Activated CD8-positive, alpha-beta memory T cell treated with anti-CD3 and anti-CD28 coated beads, Interleukin-2, amount 50 U/mL, for 1 hour (primary cell): ENCODE measurements at regions not wholly inside any gene's neighbourhood (a gene's known extent, or its start where the extent isn't known, plus 50 kb on each side); places are given as distances from the start of the nearest gene placed in this dataset.

Source experiments
- DNase-seq: peaks from one replicate; pipeline ENCODE4 v3.0.0-alpha.2; 2020; ENCODE audit errors: extremely low read depth

DNA sequence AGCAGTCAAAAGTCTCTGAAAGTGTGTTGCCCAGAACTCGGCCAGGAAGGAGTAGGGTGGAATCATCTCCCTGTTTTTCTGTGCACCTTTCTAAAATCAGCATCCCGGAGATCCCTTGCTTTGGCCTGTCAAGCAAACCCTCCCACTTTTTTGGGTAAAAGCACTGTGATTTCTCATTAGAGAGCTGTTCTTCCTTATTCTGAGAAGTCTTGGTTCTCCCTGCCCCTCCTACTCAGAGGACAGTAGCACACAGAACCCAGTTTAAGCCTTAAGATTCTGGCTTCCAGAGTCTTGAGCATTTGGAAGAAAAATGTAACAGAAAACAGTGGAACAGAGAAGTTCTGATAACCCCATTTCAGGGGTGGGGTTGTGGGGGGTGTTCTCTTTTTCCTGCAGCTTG lies 52.6 kb upstream of the KATNAL1 start:
- DNase-seq, result no peak

DNA sequence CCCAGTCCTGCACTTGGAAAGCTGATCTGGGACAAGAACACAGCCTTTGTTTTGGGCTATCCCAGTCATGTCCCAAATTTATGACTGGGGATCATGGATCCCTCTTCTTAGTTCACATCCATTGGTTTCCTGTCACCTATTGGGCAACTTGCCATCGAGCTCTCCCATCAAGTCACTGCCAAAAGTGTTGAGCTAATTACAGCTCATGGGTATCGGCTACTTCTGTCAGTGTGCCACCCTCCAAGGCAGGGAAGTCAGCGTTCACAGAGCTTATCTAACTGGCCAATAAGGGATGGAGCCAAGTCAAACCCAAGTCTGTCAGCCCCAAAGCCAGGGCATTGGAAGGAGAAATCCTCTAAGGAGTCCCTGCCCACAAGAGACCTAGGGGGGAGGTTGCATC lies 53.2 kb upstream of the KATNAL1 start:
- DNase-seq, result no peak

DNA sequence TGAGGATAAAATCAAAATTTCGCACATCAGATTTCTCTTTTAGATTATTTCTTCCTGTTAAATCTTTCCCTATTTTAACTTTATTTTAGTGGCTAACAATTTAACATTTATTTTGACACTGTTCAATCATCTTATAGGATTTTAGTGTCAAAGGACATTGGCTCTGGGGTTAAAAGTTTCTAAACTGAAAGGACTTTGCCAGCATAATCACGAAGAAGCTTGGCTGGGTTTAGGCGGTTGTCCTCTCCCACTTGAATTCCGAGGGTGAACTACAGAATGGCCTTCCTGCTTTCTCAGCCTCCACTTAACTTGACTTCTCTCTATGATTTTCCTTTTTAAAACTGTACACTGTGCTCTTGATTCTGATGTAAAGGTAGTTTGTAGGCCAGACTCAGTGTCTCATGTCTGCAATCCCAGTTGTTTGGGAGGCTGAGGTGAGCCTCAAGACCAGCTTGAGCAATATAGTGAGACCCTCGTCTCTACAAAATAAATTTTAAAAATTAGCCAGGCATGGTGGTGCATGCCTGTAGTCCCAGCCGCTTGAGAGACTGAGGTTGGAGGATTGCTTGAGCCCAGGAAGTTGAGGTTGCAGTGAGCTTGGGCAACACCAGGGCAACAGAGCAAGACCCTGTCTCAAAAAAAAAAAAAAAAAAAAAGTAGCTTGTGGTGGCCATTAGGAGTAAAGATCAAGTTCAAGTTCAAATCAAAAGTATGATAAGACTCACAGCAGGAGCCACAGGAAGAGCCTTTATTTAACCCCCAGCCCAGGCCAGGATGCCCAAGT lies 54.8 kb upstream of the KATNAL1 start:
- no peak for DNase-seq

DNA sequence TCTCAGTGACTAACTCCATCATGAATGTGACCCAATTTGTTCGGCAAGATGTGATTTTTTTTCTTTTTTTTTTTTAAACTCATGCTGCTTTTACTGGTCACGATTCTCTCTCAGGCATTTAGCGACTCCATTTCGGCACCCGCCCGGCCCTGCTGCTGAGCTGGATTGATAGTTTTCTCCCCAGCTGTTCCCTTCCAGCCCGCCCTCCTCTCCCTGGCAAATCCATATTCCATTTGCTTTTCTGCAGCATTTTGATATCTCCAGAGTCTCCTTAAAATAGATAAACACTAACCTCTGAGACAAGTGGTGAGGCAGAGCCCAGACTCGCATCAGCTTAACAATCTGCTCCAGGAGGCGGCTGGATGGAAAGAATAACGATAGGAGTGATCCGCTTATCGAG lies 55.5 kb upstream of the KATNAL1 start:
- DNase-seq, result no peak

DNA sequence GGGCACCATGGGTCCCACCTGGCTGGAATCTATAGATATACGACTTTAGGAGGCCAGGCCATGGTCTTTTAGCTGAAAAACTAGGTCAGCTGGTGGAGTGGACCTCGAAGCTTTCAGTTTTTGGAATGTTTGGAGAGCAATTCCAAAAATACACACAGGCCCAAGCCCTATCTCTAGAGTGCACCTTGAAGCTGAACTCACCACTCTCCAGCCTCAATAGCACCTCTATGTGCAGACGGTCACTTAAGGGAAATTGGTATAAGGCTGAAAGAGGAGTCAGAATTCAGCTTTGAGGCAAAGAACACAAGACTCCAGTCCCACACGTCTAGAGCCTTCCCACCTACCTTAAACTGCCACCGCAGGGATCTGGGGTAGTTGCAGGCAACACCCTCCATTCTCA lies 56.4 kb upstream of the KATNAL1 start:
- DNase-seq, result no peak

DNA sequence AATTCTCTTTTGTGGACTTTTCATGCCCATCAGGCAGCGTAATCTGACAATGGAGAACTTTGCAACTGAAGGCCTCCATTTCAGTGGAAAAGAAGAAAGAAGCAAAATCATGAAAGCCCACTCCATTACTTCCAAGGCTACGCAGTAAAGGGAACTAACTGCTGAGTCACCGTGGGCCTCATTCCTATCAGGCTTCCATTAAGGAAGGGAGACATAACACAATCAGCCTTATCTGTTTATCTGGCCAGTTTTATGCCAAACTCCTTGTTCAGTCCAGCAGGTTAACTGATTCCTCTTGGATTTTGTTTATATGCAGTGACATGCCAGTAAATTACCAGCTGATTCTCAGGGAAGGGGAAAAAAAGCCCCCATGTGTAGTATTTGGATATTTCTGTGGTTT lies 56.8 kb upstream of the KATNAL1 start:
- DNase-seq, result no peak

DNA sequence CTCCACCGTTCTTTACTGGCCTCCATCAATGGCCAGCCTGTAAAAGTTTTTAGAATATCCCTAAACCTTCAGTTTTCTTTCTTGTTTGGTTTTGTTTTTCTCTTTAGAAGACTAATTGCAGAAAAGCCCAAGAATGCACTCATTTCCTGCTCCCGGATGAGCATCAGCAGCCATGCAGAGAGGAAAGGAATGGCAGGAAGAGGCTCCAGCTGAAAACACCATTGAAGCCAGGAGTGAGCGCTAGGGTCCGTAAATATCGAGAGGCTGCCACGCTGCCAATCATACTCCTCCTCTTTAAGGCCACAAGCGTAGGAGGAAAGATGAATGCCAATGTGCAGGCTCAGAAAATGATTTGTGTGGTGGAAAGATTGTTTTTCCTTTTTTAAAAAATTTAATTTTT lies 57.4 kb upstream of the UBE2L5 start:
- DNase-seq, result no peak

DNA sequence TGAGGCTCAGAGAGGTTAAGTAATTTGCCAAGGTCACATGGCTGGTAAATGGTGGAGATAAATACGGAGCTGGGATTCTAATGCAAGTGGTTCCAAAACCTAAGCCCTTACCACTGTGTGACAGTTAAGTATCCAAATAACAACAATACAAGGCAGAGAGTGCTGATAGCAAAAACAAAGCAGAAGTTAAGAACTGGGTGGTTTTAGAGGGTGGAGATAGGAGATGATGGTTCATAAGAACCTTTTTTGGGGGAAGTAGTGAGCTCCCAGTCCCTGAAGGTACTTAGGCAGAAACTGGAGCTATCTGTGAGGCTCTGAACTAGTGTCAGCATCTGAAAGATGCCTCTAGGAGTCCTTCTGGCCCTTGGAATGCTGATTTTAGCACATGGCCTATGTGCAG lies 56.2 kb upstream of the UBE2L5 start:
- DNase-seq, result no peak

DNA sequence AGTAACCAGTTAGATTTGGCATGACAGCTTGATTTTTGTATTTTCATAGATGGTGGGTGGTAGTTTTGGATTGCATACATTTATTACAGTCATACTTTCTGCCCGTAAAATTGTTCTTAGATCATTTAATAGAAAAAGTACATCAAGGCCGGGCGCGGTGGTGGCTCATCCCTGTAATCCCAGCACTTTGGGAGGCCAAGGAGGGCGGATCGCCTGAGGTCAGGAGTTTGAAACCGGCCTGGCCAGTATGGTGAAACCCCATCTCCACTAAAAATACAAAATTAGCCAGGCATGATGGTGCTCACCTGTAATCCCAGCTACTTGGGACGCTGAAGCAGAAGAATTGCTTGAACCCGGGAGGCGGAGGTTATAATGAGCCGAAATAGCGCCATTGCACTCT lies 55.0 kb upstream of the UBE2L5 start:
- no peak for DNase-seq

DNA sequence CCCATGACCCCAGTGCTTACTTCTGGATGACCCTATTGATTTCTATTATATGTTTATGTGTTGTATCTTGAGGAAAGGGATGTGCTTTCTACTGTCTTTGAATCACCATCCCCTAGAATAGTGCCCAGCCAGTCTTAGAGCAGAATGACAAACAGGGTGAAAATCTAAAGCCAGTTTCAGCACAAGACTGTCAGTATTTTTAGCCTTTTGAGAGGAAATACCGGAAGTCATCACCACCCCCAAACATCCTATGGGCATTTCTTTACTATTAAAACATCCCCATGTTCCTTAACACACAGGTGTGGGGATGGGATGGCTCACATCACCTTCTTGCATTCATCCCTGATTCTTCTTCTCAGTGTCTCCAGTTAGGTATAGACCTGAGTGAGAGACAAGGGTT lies 52.1 kb upstream of the UBE2L5 start:
- no peak for DNase-seq

DNA sequence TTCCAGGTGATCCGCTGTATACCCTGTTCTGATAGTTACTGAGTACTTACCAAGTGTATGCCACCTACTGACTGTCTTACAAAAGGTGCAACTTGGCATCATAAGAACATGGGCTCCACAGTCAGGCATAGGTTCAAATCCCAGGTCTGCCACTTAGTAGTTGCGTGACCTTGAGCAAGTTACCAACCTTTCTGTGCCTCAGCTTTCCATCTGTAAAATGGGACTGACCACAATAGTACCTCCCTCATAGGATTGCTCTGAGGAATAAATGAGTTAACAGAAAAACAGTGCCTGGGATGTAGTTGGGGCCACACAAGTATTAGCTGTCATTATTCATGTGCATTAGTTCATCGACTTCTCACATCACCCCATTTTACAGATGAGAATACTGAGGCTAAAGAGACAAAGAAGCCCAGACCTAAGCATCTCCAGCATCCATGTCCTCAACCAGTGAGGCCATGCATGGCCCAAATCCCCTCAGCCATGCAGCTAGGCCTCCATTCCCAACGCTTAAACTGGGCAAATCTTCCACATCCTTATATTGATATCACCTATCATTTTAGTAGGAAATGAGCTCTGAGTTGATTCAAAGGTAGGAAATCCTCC lies 51.3 kb upstream of the UBE2L5 start:
- no peak for DNase-seq

DNA sequence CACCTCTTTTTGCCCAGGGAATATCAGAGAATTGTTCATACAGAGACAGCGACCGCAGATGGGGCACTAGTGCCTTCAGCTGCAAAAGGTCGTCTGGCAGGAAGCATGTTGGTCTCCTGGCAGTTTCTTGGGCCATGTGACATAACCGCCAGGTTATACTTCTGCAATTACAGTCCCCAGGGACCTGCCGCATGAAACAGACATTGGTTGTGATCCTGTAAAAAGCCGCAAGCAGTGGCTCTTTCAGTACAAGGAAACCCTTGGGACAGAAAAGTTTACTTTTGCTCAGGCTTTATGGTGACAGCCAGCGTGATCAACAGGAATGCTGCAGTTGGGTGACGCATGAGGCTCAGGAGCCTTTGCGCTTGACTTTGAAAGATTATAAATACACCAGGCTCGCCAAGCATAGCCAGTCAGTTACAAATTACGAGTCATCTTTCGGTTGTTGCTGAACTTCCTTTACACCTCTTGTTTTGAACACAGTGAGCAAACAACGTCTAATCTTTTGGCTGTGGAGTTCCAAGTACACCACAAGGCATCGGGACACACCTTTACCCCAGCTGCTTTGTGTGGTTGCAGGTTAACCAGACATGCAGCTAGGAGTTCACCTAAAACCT lies 50.5 kb upstream of the UBE2L5 start:
- DNase-seq, result peak; percentile 67
